WI38 (cell line): ENCODE measurements at regions not wholly inside any gene's neighbourhood (a gene's known extent, or its start where the extent isn't known, plus 50 kb on each side); places are given as distances from the start of the nearest gene placed in this dataset.

Experiments used
- H3K4me3 ChIP-seq: 2 replicates; pipeline ENCODE4 v1.5.1; 2011; ENCODE audit warnings: low read depth, mild to moderate bottlenecking, control low read depth, low read length
- TF ChIP-seq, protein P1 (sequence below): IDR thresholded peaks from 2 replicates; pipeline ENCODE4 v1.5.1; 2012; ENCODE audit warnings: low read depth, mild to moderate bottlenecking, control low read depth, low read length

DNA sequence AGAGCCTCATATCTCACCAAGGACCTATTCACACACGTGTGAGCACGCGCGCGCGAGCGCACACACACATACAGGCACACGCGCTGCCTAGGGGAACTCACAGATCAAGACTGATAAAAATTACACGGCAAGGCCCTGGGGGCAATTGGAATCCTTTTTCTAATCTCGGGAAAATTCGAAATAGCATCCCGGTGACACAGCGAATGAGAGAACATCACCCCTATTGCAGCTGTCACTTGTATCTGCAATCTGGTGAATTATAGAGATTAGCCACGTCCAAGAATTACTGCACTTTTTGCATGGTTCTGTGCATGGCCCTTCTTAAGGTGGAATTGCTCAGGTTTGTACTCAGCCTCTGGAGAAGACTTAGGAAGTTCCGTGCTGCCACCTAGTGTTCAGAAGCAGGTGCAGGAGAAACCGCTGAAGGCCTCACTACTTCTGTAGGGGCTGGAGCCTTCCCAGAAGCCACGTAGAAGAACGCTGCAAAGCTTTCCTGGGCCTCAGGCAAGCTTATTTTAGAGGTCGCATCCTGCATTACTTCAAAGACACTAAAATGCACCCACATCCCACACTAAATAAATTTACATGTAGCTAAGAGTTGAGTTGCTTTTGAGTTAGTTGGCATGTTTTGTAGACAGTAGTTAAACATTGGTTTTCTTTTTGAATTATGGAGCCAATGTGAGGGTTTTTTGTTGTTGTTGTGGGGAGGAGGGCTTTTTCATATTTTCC lies 229.2 kb upstream of the CAMK1G start:
- H3K4me3 ChIP-seq = no peak overlapping the region
- TF ChIP-seq, protein P1, sequence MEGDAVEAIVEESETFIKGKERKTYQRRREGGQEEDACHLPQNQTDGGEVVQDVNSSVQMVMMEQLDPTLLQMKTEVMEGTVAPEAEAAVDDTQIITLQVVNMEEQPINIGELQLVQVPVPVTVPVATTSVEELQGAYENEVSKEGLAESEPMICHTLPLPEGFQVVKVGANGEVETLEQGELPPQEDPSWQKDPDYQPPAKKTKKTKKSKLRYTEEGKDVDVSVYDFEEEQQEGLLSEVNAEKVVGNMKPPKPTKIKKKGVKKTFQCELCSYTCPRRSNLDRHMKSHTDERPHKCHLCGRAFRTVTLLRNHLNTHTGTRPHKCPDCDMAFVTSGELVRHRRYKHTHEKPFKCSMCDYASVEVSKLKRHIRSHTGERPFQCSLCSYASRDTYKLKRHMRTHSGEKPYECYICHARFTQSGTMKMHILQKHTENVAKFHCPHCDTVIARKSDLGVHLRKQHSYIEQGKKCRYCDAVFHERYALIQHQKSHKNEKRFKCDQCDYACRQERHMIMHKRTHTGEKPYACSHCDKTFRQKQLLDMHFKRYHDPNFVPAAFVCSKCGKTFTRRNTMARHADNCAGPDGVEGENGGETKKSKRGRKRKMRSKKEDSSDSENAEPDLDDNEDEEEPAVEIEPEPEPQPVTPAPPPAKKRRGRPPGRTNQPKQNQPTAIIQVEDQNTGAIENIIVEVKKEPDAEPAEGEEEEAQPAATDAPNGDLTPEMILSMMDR = peak; percentile 91

DNA sequence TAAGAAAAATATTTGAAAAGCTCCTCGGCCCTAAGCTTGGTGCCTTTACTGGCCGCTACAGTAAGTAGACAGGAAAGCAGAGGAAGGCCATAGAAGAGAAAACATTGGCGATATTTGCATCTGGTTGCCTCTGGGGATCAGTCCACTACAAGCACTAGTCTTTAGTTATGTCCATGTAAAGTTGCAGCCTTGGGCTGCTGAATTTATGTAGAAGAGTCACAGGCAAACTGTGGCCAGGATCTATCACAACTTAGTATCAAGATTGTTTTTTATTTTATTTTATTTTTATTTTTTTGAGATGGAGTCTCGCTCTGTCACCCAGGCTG lies 228.7 kb upstream of the CAMK1G start:
- TF ChIP-seq, protein P1 = no peak

DNA sequence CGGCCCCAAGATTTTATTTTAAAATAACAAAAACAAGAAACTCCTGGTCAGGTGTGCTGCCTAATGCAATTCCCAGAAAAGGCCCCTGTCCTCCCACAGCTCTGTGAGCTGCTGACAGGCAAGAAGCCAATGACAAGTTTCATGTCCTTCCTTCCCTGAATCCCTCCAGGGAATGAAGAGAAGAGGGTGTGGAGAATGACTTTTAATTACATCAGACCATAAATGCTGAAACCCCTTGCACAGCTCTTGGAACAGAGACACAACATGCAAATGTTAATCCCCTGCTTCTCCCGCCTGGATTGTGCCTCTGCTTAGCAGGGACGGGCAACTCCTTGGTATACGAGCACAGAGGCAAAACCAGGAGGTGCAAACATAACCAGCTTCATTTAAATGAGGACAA lies 228.1 kb upstream of the CAMK1G start:
- no peak overlapping the region for H3K4me3 ChIP-seq
- TF ChIP-seq, protein P1 = no peak

More for the DNA sequence above, 228.7 kb upstream of the CAMK1G start:
- H3K4me3 ChIP-seq = no peak overlapping the region

DNA sequence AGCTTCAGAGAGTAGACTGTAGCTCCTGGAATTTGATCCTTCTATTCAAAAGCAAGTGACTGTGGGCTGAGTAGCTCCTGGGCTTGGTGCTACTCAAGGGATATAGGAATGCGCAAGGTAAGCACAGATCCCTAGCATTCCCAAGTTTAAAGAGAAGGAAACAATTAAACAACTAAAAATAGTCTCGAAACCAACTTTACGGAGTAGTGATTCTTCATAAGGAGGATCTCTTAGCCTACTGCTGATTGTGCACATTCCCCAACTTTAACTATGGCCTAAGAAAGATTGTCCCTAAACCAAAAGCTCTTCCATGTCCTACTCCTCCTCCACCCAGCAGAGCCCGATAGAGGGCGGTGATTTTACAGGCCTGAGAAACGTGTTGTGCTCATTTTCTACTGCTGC lies 226.5 kb upstream of the CAMK1G start:
- TF ChIP-seq, protein P1 = no peak
- H3K4me3 ChIP-seq = no peak overlapping the region

DNA sequence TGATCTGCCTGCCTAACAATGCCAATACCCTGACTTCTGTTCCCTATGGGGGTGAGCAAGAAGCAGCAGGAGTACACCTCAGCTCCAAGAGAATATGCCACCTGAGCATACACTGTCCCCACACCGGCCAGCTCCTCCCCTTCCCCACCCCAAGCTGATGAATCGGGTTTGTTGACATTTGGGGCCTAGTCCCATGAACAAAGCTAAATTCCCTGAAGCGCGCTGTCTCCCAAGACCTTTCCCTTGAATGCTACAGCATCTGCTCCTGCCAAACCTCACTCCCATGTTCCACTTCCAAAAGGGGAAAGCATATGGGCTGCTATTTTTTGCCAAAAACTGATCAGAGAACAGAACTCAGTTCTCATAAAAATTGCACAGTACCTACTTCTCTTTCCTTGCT lies 220.4 kb upstream of the CAMK1G start:
- TF ChIP-seq, protein P1 = no peak
- no peak overlapping the region for H3K4me3 ChIP-seq

DNA sequence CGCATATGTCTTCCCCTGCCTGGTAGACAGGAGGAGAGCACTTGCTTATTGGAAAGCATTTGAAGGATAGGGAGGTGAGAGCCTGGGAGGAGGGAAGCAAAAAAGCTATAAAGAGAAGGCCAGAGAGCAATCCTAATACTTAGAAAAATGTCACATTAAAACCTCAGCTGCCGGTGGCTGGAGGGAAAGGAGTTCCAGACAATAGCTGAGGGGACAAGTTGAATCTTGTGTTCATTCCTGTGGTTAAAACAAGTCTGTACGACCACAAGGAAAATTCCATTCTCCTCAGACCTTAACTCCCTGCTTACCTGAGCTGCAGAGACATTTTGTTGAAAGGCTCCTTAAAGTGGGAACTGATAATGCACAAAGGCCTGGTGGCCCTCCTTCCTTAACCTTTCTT lies 218.8 kb upstream of the CAMK1G start:
- no peak overlapping the region for H3K4me3 ChIP-seq
- TF ChIP-seq, protein P1 = no peak

DNA sequence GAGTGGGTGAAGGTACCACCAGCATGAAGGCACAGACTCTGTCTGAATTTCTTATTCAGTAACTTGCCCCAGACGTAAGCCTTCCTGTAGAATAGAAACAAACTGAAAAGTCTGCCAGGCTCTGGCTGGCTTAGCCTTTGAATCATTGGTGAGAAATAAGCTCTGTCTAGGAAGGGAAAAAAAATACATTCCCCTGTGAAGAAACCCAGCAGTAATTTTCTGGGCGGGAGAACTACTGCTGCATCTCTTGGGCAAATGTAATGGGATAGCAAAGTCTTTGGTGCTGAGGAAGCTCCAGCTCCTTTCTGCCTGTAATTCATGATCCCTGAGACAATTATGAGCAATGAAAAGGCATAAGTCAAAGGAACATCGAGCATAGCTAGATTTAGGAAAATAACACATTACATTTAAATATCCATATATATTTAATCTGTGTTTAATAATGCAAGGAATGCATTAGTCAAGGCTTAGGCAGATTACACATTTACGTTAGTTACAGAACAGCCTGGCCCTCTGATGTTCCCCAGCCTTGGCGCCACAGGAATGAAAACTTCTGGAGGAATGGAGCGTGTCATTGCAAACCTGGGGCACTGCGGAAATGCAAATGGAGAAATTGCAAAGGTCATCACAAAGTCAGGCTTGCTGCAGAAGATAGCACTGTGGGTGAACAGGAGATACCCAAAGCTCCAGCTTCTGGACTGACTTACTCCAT lies 216.3 kb upstream of the CAMK1G start:
- H3K4me3 ChIP-seq = no peak overlapping the region
- TF ChIP-seq, protein P1 = no peak
